GM21786 (cell line): ENCODE measurements at regions not wholly inside any gene's neighbourhood (a gene's known extent, or its start where the extent isn't known, plus 50 kb on each side); places are given as distances from the start of the nearest gene placed in this dataset.

ENCODE experiments used
- ATAC-seq: cut with Tn5 transposase; IDR thresholded peaks from one replicate; pipeline ENCODE4 v1.9.1; 2021; ENCODE audit not compliant: unreplicated experiment

DNA sequence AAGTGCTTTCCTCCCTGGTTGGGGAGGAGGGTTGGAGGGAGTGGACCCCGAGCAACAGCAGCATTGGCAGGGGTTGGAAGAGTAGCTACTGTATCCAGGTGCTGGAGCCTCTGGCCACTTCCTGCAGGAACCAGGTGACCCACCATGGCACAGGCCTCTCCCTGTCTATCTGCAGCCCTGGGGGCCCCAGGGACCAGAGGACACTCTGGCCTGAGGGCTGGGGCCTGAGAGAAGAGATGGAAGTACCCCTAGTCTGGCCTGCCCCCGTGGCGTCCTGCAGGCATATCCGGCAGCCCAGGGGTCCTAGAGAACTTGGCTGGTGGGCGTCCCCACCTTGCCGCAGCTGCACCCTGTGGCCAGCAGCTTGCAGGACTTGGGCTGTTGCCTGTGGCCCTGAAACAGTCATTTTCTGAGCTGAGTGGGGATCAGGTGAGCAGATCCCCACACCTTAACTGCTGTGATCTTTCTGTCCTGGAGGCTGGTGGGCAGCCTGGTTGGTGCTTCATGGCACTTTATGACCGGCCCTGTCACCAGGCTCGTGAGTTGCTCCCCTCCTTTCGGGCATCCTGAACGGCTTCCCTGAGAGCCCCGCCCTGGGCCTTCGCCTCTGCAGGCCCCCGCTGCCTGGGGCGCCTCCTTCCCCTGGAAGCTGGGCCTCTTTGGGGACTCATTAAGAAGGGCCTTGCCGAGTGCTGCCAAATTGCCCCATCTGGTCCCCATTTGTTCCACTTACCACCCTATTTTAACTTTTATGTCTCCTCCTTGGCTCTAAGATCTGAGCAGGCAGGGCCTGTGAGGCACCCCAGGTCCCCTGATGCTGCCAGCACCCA, 298.6 kb downstream of the SEC14L1 start:
- no peak for ATAC-seq

- ATAC-seq = no peak
These were observed 299.8 kb downstream of the SEC14L1 start for GRCh38 chr17:77440560-77440981.

DNA sequence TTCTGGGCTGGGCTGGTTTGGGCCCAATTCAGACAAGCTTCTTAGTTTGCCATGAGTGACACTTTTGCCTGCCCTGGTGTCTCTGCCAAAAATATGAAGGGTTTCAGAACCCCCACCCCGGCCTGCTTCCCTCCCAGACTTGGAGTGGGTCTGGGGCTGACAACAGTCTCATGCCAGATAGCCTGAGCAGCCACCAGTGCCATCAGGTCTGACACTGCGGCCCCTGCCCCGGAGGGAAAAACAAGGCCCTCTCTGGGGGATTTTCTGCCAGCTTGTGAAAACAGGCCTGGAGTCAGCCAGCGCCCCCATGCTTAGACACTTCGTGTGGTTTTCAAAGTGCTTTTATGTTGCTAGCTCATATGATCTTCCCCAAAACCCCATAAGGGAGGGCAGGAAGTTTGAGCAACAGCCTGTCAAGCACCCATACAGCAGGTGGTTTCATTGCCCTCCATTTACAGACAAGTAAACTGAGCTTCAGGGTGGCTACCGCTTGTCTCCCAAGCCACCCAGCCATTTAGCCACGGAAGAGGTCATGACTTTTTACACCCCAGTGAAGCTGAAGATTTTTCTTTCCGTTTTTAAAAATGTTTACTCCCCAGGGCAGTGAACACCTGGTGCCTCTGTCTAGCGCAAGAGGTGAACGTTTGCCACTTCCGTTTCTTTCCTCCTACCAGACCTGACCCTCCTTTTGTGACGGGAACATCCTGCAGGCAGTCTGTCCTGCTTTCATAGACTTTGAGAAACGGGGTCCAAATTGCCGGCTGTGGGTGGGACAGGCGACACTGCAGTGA, 300.6 kb downstream of the SEC14L1 start:
- ATAC-seq = peak; percentile 44

GRCh38 chr17:77441940-77442339, 301.2 kb downstream of the SEC14L1 start:
- ATAC-seq = no peak

DNA sequence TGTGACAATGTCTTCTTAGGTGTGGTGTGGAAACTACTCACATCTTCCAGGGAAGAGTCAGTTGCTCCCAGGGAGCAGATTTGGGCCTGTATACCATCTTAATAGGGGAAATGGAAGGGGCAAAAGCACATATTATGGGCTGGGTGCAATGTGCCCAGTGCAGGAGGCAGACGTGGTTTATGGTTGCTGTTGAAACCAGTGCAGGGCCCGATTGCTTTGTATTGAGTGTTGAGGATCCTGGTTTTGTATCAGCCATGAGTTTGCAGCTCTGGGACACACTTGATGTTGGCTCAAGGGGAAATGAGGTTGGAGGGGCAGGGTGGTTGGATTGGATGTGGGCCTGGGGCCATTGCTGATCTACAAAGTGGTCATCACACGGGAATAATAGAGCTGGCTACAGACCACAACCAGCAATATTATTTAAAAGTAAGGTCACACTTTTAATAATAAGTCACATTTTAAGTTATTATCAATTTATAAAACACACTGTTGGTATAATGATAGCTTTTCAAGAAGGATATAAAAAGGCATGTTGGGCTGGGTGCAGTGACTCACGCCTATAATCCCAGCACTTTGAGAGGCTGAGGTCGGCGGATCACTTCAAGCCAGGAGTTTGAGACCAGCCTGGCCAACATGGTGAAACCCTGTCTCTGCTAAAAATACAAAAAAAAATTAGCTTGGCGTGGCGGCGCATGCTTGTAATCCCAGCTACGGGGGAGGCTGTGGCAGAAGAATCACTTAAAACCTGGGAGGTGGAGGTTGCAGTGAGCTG, 302.4 kb downstream of the SEC14L1 start:
- ATAC-seq = no peak

- ATAC-seq = no peak
These were observed 303.0 kb downstream of the SEC14L1 start for GRCh38 chr17:77443748-77444260.

- no peak for ATAC-seq
These were observed 303.8 kb downstream of the SEC14L1 start for GRCh38 chr17:77444628-77444983.

DNA sequence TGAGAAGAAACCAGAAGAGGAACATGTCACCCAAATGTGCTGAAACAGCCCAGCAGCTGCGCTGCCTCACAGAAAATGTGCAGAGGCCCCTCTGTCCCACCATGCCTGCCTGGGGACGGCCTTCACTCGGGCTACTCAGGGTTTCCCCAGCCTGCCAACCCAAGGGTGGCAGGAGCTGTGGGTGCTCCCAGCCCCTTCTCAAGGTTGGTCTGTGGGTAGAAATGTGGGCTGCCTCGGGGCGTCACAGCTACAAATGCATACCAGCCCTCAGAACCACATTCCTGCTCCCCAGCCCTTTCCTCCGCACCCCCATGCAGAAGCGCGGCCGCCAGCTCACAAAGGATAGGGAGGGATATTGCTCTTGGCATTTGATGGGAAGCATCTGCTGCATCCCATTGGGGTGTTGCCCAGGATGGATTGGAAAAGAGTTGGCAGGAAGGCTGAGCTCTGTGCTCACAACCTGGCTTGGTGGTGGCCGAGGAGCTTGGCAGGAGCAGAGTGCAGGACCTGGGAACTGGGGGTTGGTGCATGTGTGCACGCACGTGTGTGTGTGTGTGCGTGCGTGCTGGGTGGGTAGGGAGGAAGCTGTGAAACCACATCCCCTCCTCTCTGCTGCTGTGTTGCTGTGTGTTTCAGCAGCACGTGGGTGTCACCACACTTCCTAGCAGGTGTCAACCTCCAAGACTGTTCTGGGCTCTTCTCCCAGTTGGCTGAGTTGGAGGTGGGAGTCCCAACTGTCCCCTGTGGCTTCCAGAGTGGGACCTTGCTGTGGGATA, 304.4 kb downstream of the SEC14L1 start:
- peak; percentile 29 for ATAC-seq

GRCh38 chr17:77445760-77446532, 305.2 kb downstream of the SEC14L1 start:
- ATAC-seq = peak; percentile 16

DNA sequence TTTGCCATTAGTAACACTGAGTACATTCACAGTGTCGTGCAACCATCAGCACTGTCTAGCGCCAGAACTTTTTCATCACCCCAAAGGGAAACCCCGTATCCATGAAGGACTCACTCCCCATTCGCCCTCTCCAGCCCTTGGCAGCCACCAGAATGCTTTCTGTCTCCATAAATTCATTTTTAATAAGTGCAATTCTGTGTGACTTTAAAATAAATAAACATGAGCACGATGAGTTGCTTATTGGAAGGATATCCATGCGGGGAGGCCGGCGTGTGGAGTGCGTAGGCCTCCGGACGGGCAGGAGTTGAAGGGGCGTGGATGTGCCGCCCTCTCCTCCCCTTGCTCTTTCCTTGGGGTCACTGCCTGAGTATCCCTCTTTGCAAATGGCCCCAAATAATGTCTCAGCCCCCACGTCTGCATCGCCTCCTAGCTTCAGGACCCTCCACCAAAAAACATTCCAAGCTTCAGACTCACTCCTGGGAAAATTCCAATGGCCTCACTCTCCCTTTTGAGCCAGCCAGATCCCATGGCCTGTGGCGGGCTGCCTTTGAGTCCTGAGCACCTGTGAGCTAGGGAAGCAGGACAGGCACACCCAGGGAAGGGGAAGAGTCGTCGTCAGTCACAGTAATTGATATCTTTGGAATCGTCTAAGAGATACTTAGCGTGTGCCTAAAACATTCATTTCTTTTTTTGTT, 306.3 kb downstream of the SEC14L1 start:
- ATAC-seq = no peak

DNA sequence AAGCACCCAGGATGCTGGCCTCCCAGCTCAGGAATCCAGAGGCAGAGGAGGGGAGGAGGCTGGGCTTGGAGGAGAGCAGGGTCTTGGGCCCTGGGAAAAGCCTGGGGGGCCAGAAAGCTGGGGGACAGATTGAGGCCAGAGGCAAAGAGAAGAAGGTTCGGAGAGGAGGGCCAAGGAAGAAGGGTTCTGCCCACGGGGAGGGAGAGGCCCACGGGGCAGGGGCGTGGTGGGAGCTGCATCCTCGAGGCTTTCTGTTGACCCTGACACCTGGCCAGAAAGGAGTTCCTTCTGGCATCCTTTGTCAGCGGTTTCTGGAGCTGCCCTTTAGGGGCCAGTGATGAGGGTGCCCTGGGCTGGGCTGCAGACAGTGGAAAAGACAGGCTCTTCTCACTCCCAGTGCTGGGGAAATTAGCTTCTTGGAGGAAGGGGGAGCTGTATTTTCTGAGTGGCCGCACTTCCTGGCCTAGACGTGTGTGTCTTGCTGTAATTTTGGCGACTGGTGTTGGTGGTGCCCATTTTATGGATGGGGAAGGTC, 308.7 kb downstream of the SEC14L1 start:
- ATAC-seq = no peak

- no peak for ATAC-seq
These were observed 309.4 kb downstream of the SEC14L1 start for GRCh38 chr17:77449908-77450741.

- no peak for ATAC-seq
These were observed 310.0 kb downstream of the SEC14L1 start for GRCh38 chr17:77450742-77451244.

GRCh38 chr17:77451245-77451893, 310.6 kb downstream of the SEC14L1 start:
- ATAC-seq = peak; percentile 38

DNA sequence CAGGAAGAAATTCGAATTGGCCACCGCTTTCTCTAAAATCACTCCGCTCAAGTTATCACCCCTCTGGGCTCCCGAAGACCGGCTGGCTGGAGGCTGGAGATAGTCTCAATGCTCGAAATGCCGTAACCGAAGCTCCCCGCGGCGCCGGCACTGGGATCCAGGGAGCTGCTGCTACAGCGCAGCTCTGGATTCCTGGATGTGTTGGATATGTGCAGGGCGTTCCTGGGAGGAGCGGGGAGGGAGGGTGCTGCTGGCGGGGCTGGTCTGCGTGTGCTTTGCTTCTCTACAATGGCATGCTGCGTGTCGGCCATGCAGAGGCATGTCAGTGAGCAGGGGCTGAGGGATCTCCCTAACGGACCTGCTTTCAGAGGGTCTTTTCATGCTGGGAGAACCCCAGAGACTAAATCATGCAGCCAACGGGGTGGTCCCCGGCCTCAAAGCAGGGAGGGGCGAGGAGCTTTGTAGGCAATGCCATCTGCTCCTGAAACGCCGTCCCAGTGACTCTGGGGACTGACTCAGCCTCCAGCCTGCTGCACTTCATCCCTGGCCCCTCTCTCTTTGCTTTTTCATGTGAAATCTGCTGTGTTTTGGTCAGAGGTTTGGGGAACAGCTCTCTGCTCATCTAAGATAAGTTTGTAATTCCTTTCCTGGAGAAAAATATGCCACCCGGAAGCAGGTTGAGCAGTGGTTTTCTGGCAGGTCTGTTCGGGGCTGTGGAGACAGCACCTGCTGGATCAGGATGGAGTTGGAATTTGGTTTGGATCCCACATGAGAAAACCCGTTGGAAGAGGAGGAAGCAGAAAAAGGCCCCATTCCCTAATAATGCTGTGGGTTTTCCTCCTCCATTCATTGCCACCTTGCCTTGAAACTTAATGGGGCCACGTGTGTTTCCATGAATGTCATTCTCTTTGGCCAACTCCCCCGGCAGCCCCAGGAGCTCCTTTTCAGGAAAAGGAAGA, 311.4 kb downstream of the SEC14L1 start:
- ATAC-seq = no peak

DNA sequence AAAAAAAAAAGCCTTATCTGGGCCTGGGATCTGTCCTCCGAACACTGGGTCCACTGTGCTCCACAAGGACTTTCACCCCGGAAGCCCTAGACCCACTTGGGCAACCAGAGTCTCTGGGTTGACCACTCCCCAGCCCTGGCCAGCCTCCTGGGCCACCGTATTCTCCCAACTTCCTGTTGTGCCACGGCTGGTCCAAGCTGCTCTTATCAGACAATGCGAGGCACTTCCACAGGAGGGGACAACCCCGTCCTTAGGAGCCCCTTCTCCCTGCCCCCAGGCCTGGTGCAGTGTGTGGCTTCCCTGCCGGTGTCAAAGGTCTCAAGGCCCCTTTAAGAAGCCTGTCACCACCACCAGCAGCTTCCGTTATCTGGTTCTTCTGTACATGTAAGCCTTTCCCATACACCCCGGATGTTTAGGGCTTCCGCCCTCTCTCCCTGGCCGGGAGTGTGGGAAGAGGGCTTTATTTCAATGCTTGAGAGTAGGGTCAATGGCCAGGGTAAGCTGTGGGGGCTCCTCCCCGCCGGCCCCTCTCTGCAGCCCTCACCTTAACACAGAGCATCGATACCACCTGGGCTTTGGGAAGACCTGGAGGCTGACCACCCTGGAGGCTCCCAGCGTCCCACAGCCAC, 313.0 kb downstream of the SEC14L1 start:
- ATAC-seq = no peak
